NCI-H2029 treated with DMSO at 0.1 percent for 48 hours (cell line): ENCODE measurements at regions not wholly inside any gene's neighbourhood (a gene's known extent, or its start where the extent isn't known, plus 50 kb on each side); places are given as distances from the start of the nearest gene placed in this dataset.
"Not testable (repeated sequence)": the region's sequence is repeated elsewhere in the genome, so short reads cannot be mapped to it uniquely, and the experiment has no call there.

Experiments
- DNase-seq: peaks from one replicate; lab custom pipeline; 2025; lab: John Stamatoyannopoulos, UW

DNA sequence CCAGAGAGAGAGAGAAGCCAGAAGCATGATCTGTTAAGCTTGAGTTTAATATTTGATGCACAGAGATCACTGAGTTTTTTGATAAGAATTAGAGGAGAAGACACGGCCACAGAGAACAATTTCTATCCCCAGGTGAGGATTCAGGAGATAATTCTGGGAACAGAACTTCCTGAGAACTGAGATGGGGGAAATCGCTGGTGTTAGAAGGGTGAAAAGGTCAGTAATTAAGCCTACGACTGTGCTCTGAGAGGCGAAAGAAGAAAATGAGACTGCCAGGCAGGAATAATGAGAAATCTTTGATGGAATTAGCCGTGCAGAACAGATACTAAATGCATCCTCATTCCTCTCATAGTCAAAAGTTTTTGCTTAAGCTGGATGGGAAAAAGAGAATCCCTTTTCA, 61.9 kb upstream of the EEF2KMT start:
- DNase-seq, result not testable (repeated sequence)

- DNase-seq, result no peak
Observed at GRCh38 chr16:5158494-5158893, 60.9 kb upstream of the EEF2KMT start.

- not testable (repeated sequence) for DNase-seq
Observed at GRCh38 chr16:5156486-5156885, 58.9 kb upstream of the EEF2KMT start.

DNA sequence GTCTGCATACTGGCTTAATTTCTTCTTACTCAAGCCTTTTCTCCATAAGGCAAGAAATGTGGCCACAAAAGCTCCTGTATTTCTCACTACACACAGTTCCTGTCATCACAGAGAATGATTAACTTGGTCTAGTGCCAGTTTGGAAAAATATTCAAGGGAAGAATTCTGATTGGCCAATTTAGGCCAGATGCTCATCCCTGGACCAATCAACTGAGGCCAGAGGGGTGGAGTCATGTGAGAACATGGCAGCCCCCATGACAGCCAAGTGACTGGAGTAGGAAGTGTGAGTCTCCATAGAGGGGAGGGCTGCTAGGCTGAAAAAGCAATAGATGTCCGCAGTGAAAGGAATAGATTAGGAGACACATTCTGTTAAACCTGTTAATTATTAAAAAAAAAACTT, 56.4 kb upstream of the EEF2KMT start:
- not testable (repeated sequence) for DNase-seq

DNA sequence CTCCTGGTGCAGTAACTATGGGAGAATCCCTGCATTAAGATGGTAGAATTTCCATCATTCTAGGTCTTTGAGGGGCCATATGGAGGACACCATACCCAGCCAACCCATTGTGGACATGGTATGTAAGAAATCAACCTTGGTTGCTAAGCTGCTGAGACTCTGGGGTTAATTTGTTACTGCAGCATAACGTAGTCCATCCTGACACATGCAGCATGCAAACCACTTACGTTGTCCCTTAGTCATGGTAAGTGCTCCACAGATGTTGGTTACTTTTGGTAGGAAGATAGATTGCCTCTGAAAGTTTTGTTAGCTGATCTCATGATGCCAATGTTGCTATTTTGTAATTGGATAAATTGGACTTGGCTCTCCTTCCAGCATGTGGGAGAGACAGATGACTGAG, 53.8 kb upstream of the EEF2KMT start:
- not testable (repeated sequence) for DNase-seq
